HG02588 (cell line): ENCODE measurements at regions not wholly inside any gene's neighbourhood (a gene's known extent, or its start where the extent isn't known, plus 50 kb on each side); places are given as distances from the start of the nearest gene placed in this dataset.
"Not testable (repeated sequence)": the region's sequence is repeated elsewhere in the genome, so short reads cannot be mapped to it uniquely, and the experiment has no call there.

Experiments
- ATAC-seq: cut with Tn5 transposase; IDR thresholded peaks from one replicate; pipeline ENCODE4 v1.9.1; 2021; ENCODE audit warnings: mild to moderate bottlenecking, moderate library complexity; ENCODE audit not compliant: unreplicated experiment

DNA sequence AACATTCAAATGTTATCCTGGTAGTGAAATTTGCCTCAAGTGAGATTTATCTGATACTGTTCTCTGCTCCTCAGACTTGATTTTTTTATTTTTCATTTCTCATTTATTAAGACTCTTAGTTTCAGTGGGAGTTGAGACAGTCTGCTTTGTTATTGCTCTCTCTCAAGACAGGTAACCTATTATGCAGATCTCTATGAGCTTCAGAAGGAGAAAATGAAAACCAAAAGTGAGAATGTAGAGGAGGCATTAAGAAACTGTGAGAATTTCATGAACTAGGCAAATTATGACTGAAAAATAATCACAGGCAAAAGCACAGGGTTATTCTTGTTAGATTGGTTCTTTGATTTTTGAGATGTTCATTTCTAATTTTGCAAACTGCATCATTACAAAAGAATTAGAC lies 290.0 kb upstream of the CHORDC1 start:
- peak; percentile 70 for ATAC-seq

DNA sequence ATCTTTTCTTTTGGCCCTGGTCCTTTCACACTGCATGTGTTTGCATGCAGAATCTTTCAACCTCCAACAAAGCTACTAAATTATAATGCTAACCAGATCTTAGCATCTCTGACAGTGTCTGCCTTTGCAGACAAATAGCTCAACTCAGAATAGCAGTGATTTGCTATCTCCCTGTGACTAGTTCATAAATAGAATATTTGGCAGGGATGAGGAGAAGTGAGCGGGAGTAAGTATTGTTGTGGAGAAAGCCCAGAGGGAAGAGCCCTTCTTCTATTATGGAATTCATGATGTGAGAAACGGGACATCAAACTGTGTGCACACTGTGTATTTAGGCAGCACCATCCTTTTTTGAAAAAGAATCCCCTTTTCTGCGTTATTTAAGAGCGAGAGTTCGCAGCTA lies 288.0 kb upstream of the CHORDC1 start:
- no peak for ATAC-seq

- no peak for ATAC-seq
Measured at GRCh38 chr11:90500922-90501568, 278.2 kb upstream of the CHORDC1 start.

DNA sequence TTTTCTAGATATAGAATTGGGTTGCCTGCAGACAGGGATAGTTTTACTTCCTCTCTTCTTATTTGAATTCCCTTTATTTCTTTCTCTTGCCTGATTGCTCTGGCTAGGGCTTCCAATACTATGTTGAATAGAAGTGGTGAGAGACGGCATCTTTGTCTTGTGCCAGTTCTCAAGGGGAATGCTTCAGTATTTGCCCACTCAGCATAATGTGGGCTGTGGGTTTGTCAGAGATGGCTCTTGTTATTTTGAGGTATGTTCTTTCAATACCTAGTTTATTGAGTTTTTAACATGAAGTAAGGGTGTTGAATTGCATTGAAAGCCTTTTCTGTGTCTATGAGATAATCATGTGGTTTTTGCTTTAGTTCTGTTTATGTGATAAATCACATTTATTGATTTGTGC lies 273.9 kb upstream of the CHORDC1 start:
- ATAC-seq, result no peak

GRCh38 chr11:90493379-90493778 lies 270.5 kb upstream of the CHORDC1 start:
- no peak for ATAC-seq

DNA sequence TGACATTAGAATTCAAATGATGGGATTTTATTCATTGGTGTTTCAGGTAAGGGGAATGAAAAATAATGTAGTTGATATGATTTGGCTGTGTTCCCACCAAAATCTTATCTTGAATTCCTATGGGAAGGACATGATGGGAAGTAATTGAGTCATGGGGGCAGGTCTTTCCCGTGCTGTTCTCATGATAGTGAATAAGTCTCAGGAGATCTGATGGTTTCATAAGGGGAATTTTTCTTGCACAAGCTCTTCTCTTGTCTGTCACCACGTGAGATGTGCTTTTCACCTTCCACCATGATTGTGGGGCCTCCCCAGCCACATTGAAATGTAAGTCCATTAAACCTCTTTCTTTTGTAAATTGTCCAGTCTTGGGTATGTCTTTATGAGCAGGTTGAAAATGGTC lies 268.6 kb upstream of the CHORDC1 start:
- ATAC-seq, result no peak

DNA sequence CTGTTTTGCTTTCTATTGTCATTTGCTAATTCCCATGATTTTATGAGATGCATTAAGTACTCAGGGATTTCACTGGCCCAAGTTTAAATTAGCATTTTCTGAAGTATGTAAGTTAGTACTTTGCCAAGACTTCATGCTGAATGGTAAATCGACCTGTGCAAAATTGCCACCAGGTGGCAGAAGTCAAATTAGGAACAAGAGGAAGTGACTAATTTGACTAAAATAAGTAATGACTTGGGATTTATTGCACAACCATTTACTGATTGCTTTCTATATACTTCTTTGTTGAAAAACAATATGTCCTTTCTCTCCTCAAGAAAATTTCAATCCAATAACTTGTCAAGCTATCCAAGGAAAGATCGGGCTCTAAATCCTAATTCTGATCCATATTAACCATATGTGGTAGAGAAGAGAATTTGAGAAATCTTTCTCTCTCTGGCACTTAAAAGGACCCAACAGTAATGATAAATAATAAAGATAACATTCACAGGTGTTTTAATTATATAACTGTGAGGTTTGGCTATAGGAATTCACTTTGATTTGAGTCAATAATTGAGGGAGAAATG lies 253.7 kb upstream of the CHORDC1 start:
- no peak for ATAC-seq

DNA sequence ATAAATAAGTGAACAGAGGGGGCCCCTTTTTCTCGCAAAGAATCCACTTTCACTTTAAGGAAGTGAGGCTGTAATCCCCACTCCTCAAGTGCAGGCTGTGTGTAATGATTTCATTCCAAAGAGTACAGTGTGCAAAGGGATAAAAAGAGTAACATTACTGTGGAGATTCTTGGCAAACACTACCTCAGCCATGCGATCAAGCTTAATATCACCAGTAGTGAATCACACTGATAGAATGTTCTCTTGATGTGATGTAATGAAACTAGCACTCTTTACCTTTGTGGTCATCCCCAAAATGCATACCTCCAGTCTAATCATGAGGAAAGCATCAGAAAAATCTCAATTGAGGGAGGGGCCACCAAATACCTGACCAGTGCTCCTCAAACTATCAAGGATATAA lies 246.1 kb upstream of the CHORDC1 start:
- ATAC-seq, result no peak

DNA sequence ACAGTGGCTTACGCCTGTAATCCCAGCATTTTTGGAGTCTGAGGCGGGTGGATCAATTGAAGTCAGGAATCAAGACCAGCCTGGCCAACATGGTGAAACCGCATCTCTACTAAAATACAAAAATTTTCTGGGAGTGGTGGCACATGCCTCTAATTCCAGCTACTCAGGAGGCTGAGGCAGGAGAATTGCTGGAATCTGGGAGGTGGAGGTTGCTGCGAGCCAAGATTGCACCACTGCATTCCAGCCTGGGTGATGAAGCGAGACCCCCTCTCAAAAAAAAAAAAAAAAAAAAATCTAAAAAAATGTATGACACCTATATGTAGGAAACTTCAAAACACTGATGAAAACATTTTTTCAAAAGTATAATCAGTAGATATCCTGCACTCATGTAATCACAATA lies 242.7 kb upstream of the CHORDC1 start:
- ATAC-seq, result no peak

DNA sequence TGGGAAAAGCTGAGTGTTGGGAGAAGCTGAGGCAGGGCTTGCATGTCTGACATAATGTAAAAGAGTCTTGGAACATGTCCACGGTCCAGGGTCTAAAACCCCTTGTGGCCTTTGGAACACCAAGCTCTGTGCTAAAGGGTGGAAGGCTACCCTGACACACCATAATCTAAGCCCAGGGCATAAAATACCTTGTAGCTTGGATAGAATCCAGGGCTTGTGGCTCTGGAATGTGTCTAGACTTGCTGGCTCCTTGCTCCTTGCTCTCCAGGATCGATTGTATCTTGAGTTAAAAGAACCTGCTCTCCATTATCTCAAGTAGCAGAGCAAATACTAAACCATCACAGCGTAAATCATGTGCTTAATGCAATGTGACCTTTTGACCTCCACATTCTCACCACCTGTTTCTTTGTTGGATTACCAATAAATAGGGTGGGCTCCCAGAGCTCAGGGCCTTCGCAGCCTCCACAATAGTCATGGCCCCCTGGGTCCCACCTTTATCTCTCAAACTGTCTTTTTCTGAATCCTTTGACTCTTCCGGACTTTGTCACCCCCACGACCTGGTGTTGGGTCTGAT lies 232.6 kb upstream of the CHORDC1 start:
- not testable (repeated sequence) for ATAC-seq

DNA sequence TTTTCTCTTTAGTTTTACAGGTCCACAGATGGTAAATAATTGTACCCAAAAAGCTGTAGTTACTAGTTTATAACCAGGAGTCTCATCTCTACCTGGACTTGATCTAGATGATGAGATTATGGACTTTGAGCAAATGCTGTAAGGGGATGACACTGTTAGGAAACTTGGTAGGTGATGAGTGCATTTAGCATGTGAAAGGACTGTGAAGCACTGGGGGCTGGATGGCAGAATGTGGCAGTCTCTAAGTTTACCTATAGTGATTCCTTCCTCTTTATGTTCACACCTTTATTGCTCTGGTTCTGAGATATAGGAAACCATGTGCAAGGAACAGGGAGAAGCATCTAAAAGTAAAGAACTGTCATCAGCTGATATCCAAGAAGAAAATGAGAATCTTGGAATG lies 230.7 kb upstream of the CHORDC1 start:
- ATAC-seq, result no peak

DNA sequence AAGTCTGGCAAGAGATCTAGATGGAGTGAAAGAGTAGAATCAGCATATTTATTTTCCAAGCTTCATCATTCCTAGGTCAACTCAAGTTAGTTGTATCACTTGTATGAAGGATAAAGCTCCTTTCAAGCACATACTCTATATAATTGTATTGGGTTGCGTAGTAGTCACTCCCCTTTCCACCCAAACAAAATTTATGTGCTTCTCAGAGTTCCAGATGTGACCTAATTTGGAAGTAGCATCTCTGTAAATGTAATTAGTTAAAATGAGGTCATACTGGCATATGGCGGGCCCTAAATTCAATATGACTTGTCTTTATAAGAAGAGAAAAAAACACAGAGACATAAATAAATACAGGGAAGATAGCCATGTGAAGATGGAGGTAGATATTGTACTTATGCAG lies 226.8 kb upstream of the CHORDC1 start:
- no peak for ATAC-seq

DNA sequence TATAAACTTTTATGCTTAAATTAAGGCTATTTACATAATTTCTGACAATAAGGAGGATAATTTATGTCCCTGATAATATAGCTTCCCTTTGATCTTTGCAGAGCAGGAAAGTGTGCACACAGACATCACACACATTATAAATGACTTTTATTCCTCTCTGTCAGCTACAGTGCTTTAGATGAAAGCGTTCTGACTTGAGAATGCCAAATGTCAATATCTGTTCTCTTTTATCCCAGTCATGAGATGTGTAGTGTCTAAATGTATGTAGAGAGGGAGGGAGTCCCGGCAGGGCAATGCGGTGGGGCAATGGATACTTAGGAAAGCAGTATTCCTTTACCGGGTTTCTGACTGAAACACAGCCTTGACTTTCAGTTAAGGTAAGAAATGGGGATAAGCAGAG lies 225.4 kb upstream of the CHORDC1 start:
- no peak for ATAC-seq

DNA sequence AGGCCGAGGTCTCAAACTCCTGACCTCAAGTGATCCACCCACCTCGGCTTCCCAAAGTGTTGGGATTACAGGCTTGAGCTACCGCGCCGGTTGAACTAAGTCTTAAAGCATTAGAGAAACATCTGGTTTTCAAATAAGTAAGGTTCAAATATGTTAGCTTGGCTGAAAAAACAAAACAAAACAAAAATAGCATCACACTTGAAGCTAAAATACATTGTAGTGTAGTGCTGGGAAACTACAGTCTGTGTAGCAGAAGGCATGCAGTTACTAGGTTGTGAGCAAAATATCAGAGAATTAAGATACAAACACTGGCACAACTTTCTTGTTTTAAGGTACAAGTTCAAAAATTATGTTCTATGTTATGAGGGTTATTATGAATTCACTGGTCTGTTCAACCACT lies 224.8 kb upstream of the CHORDC1 start:
- no peak for ATAC-seq

DNA sequence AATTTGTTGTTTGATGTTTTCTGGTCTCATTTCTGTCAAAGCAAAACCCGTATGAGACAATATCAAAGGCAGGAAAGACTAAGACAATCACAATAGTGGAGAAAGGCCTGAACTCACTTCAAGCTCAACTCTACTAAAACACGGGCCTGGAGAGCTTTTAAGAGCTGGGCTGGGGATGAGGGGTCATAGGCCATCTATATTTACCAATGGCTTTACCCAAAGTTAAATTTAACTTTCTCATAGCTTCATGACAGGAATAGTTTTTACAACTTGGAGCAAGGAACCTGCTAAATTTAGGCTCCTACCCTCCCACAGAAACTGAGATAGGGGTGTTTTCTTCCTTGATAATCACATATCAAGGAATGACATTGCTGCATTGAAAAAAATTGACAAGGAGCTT lies 223.4 kb upstream of the CHORDC1 start:
- ATAC-seq, result no peak

- no peak for ATAC-seq
Measured at GRCh38 chr11:90438069-90438468, 215.2 kb upstream of the CHORDC1 start.

- ATAC-seq, result no peak
Measured at GRCh38 chr11:90434858-90435257, 212.0 kb upstream of the CHORDC1 start.

DNA sequence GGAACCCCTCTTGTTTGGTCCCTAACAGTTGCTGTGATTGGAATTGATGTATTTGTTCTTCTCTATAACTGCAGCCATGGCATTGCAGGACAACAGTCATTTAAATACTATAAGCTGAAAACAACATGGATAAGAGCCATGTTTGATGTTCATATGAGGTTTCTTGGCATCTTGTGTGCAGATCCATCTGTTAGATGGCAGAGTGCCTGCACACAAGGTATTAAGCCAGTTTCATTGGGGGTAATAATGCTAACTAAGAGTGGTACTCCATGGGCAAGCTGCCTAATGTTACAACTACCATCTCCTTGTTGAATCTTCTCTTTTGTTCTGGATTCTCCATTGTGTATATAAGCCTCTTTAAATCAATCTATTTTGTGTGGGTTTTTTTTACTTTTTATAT lies 206.0 kb upstream of the CHORDC1 start:
- no peak for ATAC-seq

- ATAC-seq, result no peak
Measured at GRCh38 chr11:90426442-90426841, 203.6 kb upstream of the CHORDC1 start.

GRCh38 chr11:90423378-90423777 lies 200.5 kb upstream of the CHORDC1 start:
- no peak for ATAC-seq

DNA sequence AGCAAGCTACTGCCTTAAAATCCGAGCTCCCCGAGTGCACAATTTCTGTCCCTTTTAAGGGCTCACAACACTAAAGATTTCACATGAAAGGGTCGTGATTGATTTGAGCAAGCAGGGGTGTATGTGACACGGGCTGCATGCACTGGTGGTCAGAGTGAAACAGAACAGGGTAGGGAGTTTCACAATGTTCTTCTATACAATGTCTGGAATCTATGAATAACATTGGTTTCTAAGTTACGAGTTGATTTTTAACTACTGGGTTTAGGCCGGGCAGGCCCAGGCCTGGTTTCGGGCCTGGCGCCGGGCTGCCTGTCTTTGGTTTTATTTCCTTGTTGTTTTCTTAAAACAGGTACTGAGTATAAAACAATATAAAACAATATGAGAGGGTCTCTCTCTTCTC lies 199.9 kb upstream of the CHORDC1 start:
- ATAC-seq, result not testable (repeated sequence)

DNA sequence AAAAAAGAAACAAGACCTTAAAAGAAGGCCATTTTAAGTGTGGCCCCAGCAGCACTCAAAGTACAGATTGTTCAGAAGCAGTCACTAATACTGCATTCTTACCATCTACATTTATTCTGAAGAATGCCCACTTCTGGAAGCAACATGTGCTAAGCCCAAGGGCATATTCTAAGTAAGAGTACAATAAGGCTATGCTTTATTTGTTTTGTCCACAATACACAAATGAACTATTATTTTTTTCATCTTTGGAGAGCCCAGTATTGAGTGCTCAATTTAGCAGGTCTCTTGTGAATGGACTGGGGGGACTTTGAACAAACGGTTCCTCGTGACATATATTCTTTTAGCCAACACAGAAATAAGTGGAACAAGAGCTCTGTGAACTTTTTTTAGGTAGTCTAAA lies 191.4 kb upstream of the CHORDC1 start:
- no peak for ATAC-seq

GRCh38 chr11:90407350-90407749 lies 184.5 kb upstream of the CHORDC1 start:
- no peak for ATAC-seq
